Prostate gland (tissue), 2 donors: ENCODE measurements at regions not wholly inside any gene's neighbourhood (a gene's known extent, or its start where the extent isn't known, plus 50 kb on each side); places are given as distances from the start of the nearest gene placed in this dataset.

ENCODE experiments used
- DNase-seq: peaks from one replicate; pipeline ENCODE4 v3.0.0-alpha.2; 2019; ENCODE audit warnings: low spot score
- H3K27ac ChIP-seq, 2 donors: fragments of 200-600 bp; sonication (generic); 2 replicates each; pipeline ENCODE4 v1.5.1; 2017 to 2019
- H3K27me3 ChIP-seq: fragments of 200-600 bp; sonication (generic); replicated peaks from 2 replicates; pipeline ENCODE4 v1.5.1; 2019; ENCODE audit not compliant: insufficient read depth
- H3K36me3 ChIP-seq, 2 donors: fragments of 200-600 bp; sonication (generic); 1 replicate in 1 of 2; 2 replicates in 1 of 2; pipeline versions ENCODE4 v1.5.1 to v1.8.1; 2017 to 2019
- H3K4me1 ChIP-seq: fragments of 200-600 bp; sonication (generic); replicated peaks from 2 replicates; pipeline ENCODE4 v1.5.1; 2019
- H3K4me3 ChIP-seq, 2 donors: fragments of 200-600 bp; sonication (generic); 2 replicates each; pipeline ENCODE4 v1.5.1; 2017 to 2019
- H3K9me3 ChIP-seq: fragments of 200-600 bp; sonication (generic); 2 replicates; pipeline ENCODE4 v1.5.1; 2017
- CTCF ChIP-seq, 4 experiments: fragments of 200-600 bp in 2 of 4; fragments of 450-650 bp in 2 of 4; sonication (generic) in 2 of 4; IDR thresholded peaks; 1 replicate in 3 of 4; 2 replicates in 1 of 4; pipeline ENCODE4 v1.5.1; 2016 to 2019; ENCODE audit warnings: antibody characterized with exemption in 4 of 4, mild to moderate bottlenecking in 2 of 4, moderate library complexity in 2 of 4
- POLR2A ChIP-seq: fragments of 450-650 bp; IDR thresholded peaks from one replicate; pipeline ENCODE4 v1.6.1; 2016; ENCODE audit warnings: antibody characterized with exemption, mild to moderate bottlenecking
- POLR2AphosphoS5 ChIP-seq: sonication (generic); formaldehyde crosslinking; IDR thresholded peaks from one replicate; pipeline ENCODE4 v1.6.1; 2017; ENCODE audit warnings: antibody characterized with exemption
- WGBS: methylation state at CpG from one replicate; pipeline ENCODE4 v1.1.5; 2018; 5-methylcytosine and 5-hydroxymethylcytosine counted together
- intact Hi-C: fragments of 100-400 bp; cut with DNase I; formaldehyde crosslinking; loops from one replicate; pipeline ENCODE4 v1.14.2; 2022

GRCh38 chr10:120996456-120997034 is 145.4 kb downstream of the WDR11 start:
- H3K36me3 ChIP-seq: no peaks in the 10 kb centered on the region
- no peaks in the 10 kb centered on the region for H3K27me3 ChIP-seq
- DNase-seq: no peak
- WGBS: 50% methylated on average over 9 of the region's 9 CpGs
- no peak overlapping the region for H3K27ac ChIP-seq
- TF ChIP-seq POLR2A (no peak), CTCF (IDR thresholded peaks at IDR 0.05) (no peak), POLR2AphosphoS5 (no peak)
- no peak overlapping the region for H3K4me3 ChIP-seq
- H3K4me1 ChIP-seq: no peaks in the 10 kb centered on the region
- intact Hi-C loops: no loop called here
- H3K9me3 ChIP-seq: no peaks in the 10 kb centered on the region

GRCh38 chr10:120997313-120997712 is 146.2 kb downstream of the WDR11 start:
- no peaks in the 10 kb centered on the region for H3K9me3 ChIP-seq
- no peak for DNase-seq
- intact Hi-C loops: no loop called here
- TF ChIP-seq POLR2AphosphoS5 (no peak), POLR2A (no peak), CTCF (IDR thresholded peaks at IDR 0.05) (no peak)
- no peaks in the 10 kb centered on the region for H3K27me3 ChIP-seq
- WGBS: 36% methylated on average over 1 of the region's 1 CpG
- no peaks in the 10 kb centered on the region for H3K4me1 ChIP-seq
- no peaks in the 10 kb centered on the region for H3K36me3 ChIP-seq
- no peak overlapping the region for H3K4me3 ChIP-seq
- H3K27ac ChIP-seq: no peak overlapping the region

GRCh38 chr10:120997756-120998155 is 146.6 kb downstream of the WDR11 start:
- H3K4me1 ChIP-seq: no peaks in the 10 kb centered on the region
- WGBS: 81% methylated on average over 3 of the region's 3 CpGs
- no peak overlapping the region for H3K4me3 ChIP-seq
- H3K36me3 ChIP-seq: no peaks in the 10 kb centered on the region
- no peak overlapping the region for H3K27ac ChIP-seq
- H3K27me3 ChIP-seq: no peaks in the 10 kb centered on the region
- no peak for DNase-seq
- H3K9me3 ChIP-seq: no peaks in the 10 kb centered on the region
- TF ChIP-seq POLR2A (no peak), POLR2AphosphoS5 (no peak), CTCF (IDR thresholded peaks at IDR 0.05) (no peak)
- intact Hi-C loops: no loop called here

GRCh38 chr10:120998251-120998650 is 147.1 kb downstream of the WDR11 start:
- no peak for DNase-seq

More at GRCh38 chr10:120998251-120998650, 147.1 kb downstream of the WDR11 start:
- Histone ChIP-seq H3K4me1 (no peaks in the 10 kb centered on the region), H3K27ac (no peak overlapping the region), H3K27me3 (no peaks in the 10 kb centered on the region), H3K36me3 (no peaks in the 10 kb centered on the region), H3K9me3 (no peaks in the 10 kb centered on the region), H3K4me3 (no peak overlapping the region)
- TF ChIP-seq POLR2A: no peak
- no peak for TF ChIP-seq CTCF (IDR thresholded peaks at IDR 0.05)
- no peak for TF ChIP-seq POLR2AphosphoS5
- intact Hi-C loops: no loop called here
- 78% methylated on average over 5 of the region's 5 CpGs for WGBS
